WTC11 (cell line): ENCODE measurements at regions not wholly inside any gene's neighbourhood (a gene's known extent, or its start where the extent isn't known, plus 50 kb on each side); places are given as distances from the start of the nearest gene placed in this dataset.

Experiments used
- ATAC-seq: fragments of 200-7000 bp; cut with Tn5 transposase; 2 replicates; pipeline ENCODE4 v1.10.0; 2021; ENCODE audit warnings: mild to moderate bottlenecking, moderate library complexity
- CTCF ChIA-PET: fragments of 300-600 bp; sonication (Branson Sonifier 250); formaldehyde crosslinking; loops from one replicate; lab custom pipeline; 2021; ENCODE audit warnings: antibody characterized with exemption; lab: Charles Lee
- POLR2A ChIA-PET: fragments of 350-600 bp; sonication (Branson Sonifier 250); formaldehyde crosslinking; loops from one replicate; lab custom pipeline; 2021; ENCODE audit warnings: antibody characterized with exemption; lab: Charles Lee
- DNase-seq: peaks from one replicate; pipeline ENCODE4 v3.0.0; 2021; ENCODE audit warnings: low spot score
- H3K27ac Mint-ChIP-seq: 2 replicates; pipeline ENCODE4 v1.8.0; 2021; ENCODE audit warnings: mixed read lengths
- H3K27me3 Mint-ChIP-seq: 2 replicates; pipeline ENCODE4 v1.8.0; 2021; ENCODE audit warnings: low read depth, mild to moderate bottlenecking, moderate library complexity, mixed read lengths
- H3K36me3 Mint-ChIP-seq: 2 replicates; pipeline ENCODE4 v1.8.0; 2021; ENCODE audit warnings: mixed read lengths
- H3K4me1 Mint-ChIP-seq: 2 replicates; pipeline ENCODE4 v1.8.0; 2022; ENCODE audit warnings: mixed read lengths
- H3K4me3 Mint-ChIP-seq: 2 replicates; pipeline ENCODE4 v1.8.0; 2021; ENCODE audit warnings: mild to moderate bottlenecking, moderate library complexity, mixed read lengths
- H3K9me3 Mint-ChIP-seq: 2 replicates; pipeline ENCODE4 v1.8.0; 2021; ENCODE audit warnings: mixed read lengths
- AFF4 ChIP-seq: sonication (generic); formaldehyde crosslinking; IDR thresholded peaks from 2 replicates; pipeline ENCODE4 v1.8.1; 2023; ENCODE audit warnings: mild to moderate bottlenecking, missing genetic modification reagents, borderline replicate concordance
- ARID4B ChIP-seq: sonication (generic); formaldehyde crosslinking; IDR thresholded peaks from 2 replicates; pipeline ENCODE4 v1.8.0; 2023; ENCODE audit warnings: missing genetic modification reagents, mild to moderate bottlenecking, borderline replicate concordance
- ATF3 ChIP-seq: sonication (generic); formaldehyde crosslinking; conservative IDR thresholded peaks from 2 replicates; pipeline ENCODE4 v1.8.1; 2022; ENCODE audit warnings: mild to moderate bottlenecking, missing genetic modification reagents
- ATF6 ChIP-seq: sonication (generic); formaldehyde crosslinking; IDR thresholded peaks from 2 replicates; pipeline ENCODE4 v1.8.1; 2023; ENCODE audit warnings: mild to moderate bottlenecking, missing genetic modification reagents
- CREB1 ChIP-seq: sonication (generic); formaldehyde crosslinking; IDR thresholded peaks from 2 replicates; pipeline ENCODE4 v1.8.0; 2023; ENCODE audit warnings: mild to moderate bottlenecking, missing genetic modification reagents
- ESRRA ChIP-seq: sonication (generic); formaldehyde crosslinking; IDR thresholded peaks from 2 replicates; pipeline ENCODE4 v1.8.1; 2022; ENCODE audit warnings: mild to moderate bottlenecking, missing genetic modification reagents, borderline replicate concordance
- FOXP1 ChIP-seq: sonication (generic); formaldehyde crosslinking; IDR thresholded peaks from 2 replicates; pipeline ENCODE4 v1.8.0; 2022; ENCODE audit warnings: missing genetic modification reagents, mild to moderate bottlenecking, moderate library complexity, borderline replicate concordance
- GABPB1 ChIP-seq: sonication (generic); formaldehyde crosslinking; IDR thresholded peaks from 2 replicates; pipeline ENCODE4 v1.8.1; 2023; ENCODE audit warnings: mild to moderate bottlenecking, missing genetic modification reagents
- GTF2I ChIP-seq: fragments of 250-450 bp; sonication (Bioruptor Pico); conservative IDR thresholded peaks from 2 replicates; pipeline ENCODE4 v1.4.0; 2021; ENCODE audit warnings: mild to moderate bottlenecking
- JUN ChIP-seq: sonication (generic); formaldehyde crosslinking; IDR thresholded peaks from 2 replicates; pipeline ENCODE4 v1.8.0; 2023; ENCODE audit warnings: mild to moderate bottlenecking, missing genetic modification reagents
- KAT7 ChIP-seq: sonication (generic); formaldehyde crosslinking; IDR thresholded peaks from 2 replicates; pipeline ENCODE4 v1.8.1; 2023; ENCODE audit warnings: missing genetic modification reagents, mild to moderate bottlenecking, borderline replicate concordance
- MYBL2 ChIP-seq: sonication (generic); formaldehyde crosslinking; IDR thresholded peaks from 2 replicates; pipeline ENCODE4 v1.8.1; 2023; ENCODE audit warnings: mild to moderate bottlenecking, moderate library complexity, missing genetic modification reagents
- NR1H2 ChIP-seq: sonication (generic); formaldehyde crosslinking; IDR thresholded peaks from 2 replicates; pipeline ENCODE4 v1.9.0; 2021; ENCODE audit warnings: mild to moderate bottlenecking, moderate library complexity, missing genetic modification reagents
- RELA ChIP-seq: sonication (generic); formaldehyde crosslinking; IDR thresholded peaks from 2 replicates; pipeline ENCODE4 v1.8.1; 2022; ENCODE audit warnings: missing genetic modification reagents, mild to moderate bottlenecking, borderline replicate concordance
- RORB ChIP-seq: fragments of 250-450 bp; sonication (Bioruptor Pico); IDR thresholded peaks from 2 replicates; pipeline ENCODE4 v1.9.0; 2021; ENCODE audit warnings: mild to moderate bottlenecking
- TCF7 ChIP-seq: sonication (generic); formaldehyde crosslinking; IDR thresholded peaks from 2 replicates; pipeline ENCODE4 v1.8.0; 2022; ENCODE audit warnings: mild to moderate bottlenecking, low read depth, missing genetic modification reagents, moderate library complexity
- USF1 ChIP-seq: sonication (generic); formaldehyde crosslinking; IDR thresholded peaks from 2 replicates; pipeline ENCODE4 v1.8.0; 2022; ENCODE audit warnings: mild to moderate bottlenecking, missing genetic modification reagents
- ZMAT4 ChIP-seq: fragments of 250-450 bp; sonication (Bioruptor Pico); IDR thresholded peaks from 2 replicates; pipeline ENCODE4 v1.9.0; 2021; ENCODE audit warnings: mild to moderate bottlenecking
- ZNF512 ChIP-seq: sonication (generic); formaldehyde crosslinking; IDR thresholded peaks from 2 replicates; pipeline ENCODE4 v1.8.1; 2022; ENCODE audit warnings: missing genetic modification reagents, borderline replicate concordance
- ZNF671 ChIP-seq: fragments of 250-450 bp; sonication (Bioruptor Pico); IDR thresholded peaks from 2 replicates; pipeline ENCODE4 v1.8.0; 2021; ENCODE audit warnings: mild to moderate bottlenecking

GRCh38 chr5:74393943-74394342, 246.6 kb downstream of the ENC1 start (continued):
- TF ChIP-seq AFF4 (CRISPR knock-in tag): no peak
- no peak for TF ChIP-seq KAT7
- TF ChIP-seq FOXP1: no peak
- TF ChIP-seq GTF2I (CRISPR knock-in tag): no peak
- no peak for TF ChIP-seq NR1H2 (CRISPR knock-in tag)
- TF ChIP-seq RORB (CRISPR knock-in tag): no peak
- no peak for TF ChIP-seq MYBL2 (CRISPR knock-in tag)

- TF ChIP-seq ZNF512: no peak
- no peak for TF ChIP-seq CREB1 (CRISPR knock-in tag)
- no peak for TF ChIP-seq ATF3
- TF ChIP-seq TCF7 (CRISPR knock-in tag): no peak
- TF ChIP-seq ZMAT4 (CRISPR knock-in tag): no peak
- TF ChIP-seq RELA: no peak
- H3K27ac Mint-ChIP-seq: no peak overlapping the region
- H3K4me3 Mint-ChIP-seq: no peak overlapping the region
- H3K4me1 Mint-ChIP-seq: peaks cover 32% of the 10 kb centered on the region
- H3K36me3 Mint-ChIP-seq: no peaks in the 10 kb centered on the region
- no peaks in the 10 kb centered on the region for H3K9me3 Mint-ChIP-seq
- ChIA-PET CTCF (no interaction called here), POLR2A (no interaction called here)
- ATAC-seq (no peak), DNase-seq (no peak)
- peaks cover 48% of the 10 kb centered on the region for H3K27me3 Mint-ChIP-seq
Measured at GRCh38 chr5:74392711-74393351, 247.7 kb downstream of the ENC1 start.

- no peaks in the 10 kb centered on the region for H3K9me3 Mint-ChIP-seq
- H3K36me3 Mint-ChIP-seq: no peaks in the 10 kb centered on the region
- POLR2A ChIA-PET: no interaction called here
- no peak overlapping the region for H3K27ac Mint-ChIP-seq
- DNase-seq (no peak), ATAC-seq (no peak)
- CTCF ChIA-PET: no interaction called here
- no peak overlapping the region for H3K4me3 Mint-ChIP-seq
- H3K4me1 Mint-ChIP-seq: peaks cover 31% of the 10 kb centered on the region
- H3K27me3 Mint-ChIP-seq: peaks cover 34% of the 10 kb centered on the region
- no peak for TF ChIP-seq JUN (CRISPR knock-in tag)
- no peak for TF ChIP-seq ARID4B (CRISPR knock-in tag)
- TF ChIP-seq USF1 (CRISPR knock-in tag): no peak
- TF ChIP-seq GABPB1 (CRISPR knock-in tag): no peak
- TF ChIP-seq ESRRA (CRISPR knock-in tag): no peak
- TF ChIP-seq RELA: no peak
- no peak for TF ChIP-seq ZNF671
- TF ChIP-seq ATF6 (CRISPR knock-in tag): no peak
Measured at GRCh38 chr5:74391410-74391809, 249.1 kb downstream of the ENC1 start.
